ENCODE measurements at regions not wholly inside any gene's neighbourhood (a gene's known extent, or its start where the extent isn't known, plus 50 kb on each side); places are given as distances from the start of the nearest gene placed in this dataset.

DNA sequence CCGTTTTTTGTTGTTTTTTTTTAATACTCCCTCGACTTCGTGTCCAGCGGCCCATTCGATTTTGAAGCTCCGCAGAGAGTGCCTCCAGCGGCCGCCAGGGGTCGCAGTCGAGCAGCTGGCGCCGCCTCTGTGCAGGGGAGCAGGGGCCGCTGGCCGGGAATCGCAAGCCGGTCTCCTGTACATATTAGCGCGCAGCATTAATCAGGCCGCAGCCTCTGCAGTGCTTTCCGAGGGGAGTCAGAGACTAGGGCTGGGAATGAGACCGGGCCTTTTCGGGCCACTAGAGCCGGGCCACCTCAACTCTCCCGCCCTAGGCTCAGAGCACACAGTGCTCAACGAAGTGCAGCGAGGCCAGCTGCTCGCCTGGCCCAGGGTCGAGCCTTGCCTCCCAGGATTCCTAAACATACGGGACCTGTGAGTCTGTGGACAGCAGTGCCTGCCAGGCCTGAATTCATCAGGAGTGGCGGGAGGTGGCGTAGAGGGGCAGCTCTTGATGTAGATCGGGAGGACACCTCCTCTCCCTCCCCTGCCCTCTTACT lies 81.8 kb downstream of the EMP1 start (continued):
- TF ChIP-seq FOXS1 (CRISPR knock-in tag; IDR thresholded peaks at IDR 0.05): no peak

DNA sequence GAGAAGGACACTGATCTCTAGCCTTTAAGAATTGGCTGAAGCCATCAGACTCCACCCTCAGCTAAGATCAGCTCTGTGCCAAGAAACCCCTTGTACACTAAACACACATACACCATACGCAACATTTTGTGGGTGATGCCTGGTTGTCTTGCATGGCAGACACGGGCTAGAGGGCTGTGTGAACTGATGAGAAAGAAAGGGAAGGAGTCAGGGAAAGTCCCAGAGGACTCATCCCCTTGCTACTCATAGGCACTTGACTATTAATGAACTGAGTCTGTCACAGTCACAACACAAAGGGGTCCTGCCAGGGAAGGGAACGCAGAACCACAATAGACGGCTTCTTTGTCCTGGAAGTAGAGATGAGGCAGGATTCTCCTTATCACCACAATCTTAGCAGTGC lies 80.8 kb downstream of the EMP1 start:
- TF ChIP-seq ZFP36 (IDR thresholded peaks at IDR 0.05; ENCODE audit: borderline replicate concordance, partially characterized antibody) (no peak), POLR2AphosphoS2 (conservative IDR thresholded peaks at IDR 0.05; ENCODE audit: low read length) (no peak), ZNF302 (CRISPR knock-in tag; IDR thresholded peaks at IDR 0.05) (no peak), CHD4 (IDR thresholded peaks at IDR 0.05; ENCODE audit: borderline replicate concordance) (no peak), RFX5 (IDR thresholded peaks at IDR 0.05) (no peak), NFE2L2 (conservative IDR thresholded peaks at IDR 0.05; ENCODE audit: low read length) (no peak), FOSB (CRISPR knock-in tag; IDR thresholded peaks at IDR 0.05) (no peak), EHMT2 (IDR thresholded peaks at IDR 0.05; ENCODE audit: low read depth) (no peak), HOXB5 (CRISPR knock-in tag; IDR thresholded peaks at IDR 0.05) (no peak), POLR2A (IDR thresholded peaks at IDR 0.05; ENCODE audit: low read length) (no peak), NR3C1 (IDR thresholded peaks at IDR 0.05) (no peak), JUN (IDR thresholded peaks at IDR 0.05) (no peak)
- TF ChIP-seq, protein P1, sequence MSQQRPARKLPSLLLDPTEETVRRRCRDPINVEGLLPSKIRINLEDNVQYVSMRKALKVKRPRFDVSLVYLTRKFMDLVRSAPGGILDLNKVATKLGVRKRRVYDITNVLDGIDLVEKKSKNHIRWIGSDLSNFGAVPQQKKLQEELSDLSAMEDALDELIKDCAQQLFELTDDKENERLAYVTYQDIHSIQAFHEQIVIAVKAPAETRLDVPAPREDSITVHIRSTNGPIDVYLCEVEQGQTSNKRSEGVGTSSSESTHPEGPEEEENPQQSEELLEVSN (IDR thresholded peaks at IDR 0.05; ENCODE audit: borderline replicate concordance, low read depth): no peak
- TF ChIP-seq, protein P2, sequence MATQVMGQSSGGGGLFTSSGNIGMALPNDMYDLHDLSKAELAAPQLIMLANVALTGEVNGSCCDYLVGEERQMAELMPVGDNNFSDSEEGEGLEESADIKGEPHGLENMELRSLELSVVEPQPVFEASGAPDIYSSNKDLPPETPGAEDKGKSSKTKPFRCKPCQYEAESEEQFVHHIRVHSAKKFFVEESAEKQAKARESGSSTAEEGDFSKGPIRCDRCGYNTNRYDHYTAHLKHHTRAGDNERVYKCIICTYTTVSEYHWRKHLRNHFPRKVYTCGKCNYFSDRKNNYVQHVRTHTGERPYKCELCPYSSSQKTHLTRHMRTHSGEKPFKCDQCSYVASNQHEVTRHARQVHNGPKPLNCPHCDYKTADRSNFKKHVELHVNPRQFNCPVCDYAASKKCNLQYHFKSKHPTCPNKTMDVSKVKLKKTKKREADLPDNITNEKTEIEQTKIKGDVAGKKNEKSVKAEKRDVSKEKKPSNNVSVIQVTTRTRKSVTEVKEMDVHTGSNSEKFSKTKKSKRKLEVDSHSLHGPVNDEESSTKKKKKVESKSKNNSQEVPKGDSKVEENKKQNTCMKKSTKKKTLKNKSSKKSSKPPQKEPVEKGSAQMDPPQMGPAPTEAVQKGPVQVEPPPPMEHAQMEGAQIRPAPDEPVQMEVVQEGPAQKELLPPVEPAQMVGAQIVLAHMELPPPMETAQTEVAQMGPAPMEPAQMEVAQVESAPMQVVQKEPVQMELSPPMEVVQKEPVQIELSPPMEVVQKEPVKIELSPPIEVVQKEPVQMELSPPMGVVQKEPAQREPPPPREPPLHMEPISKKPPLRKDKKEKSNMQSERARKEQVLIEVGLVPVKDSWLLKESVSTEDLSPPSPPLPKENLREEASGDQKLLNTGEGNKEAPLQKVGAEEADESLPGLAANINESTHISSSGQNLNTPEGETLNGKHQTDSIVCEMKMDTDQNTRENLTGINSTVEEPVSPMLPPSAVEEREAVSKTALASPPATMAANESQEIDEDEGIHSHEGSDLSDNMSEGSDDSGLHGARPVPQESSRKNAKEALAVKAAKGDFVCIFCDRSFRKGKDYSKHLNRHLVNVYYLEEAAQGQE (IDR thresholded peaks at IDR 0.05): no peak
- no peak overlapping the region for H3K27ac ChIP-seq
- no peak for ATAC-seq
- H3K9me3 ChIP-seq: 0 out of 3 replicates have a peak, but pooled peaks cover 2% of the 10 kb centered on the region
- no peak overlapping the region for H3K4me2 ChIP-seq
- no peaks in the 10 kb centered on the region for H3K4me1 ChIP-seq
- DNase-seq (ENCODE audit: low read depth in 1 of 2, low spot score in 1 of 2): no peak
- no peak for FAIRE-seq
- no peak overlapping the region for H3K4me3 ChIP-seq
- ChIA-PET CTCF (interaction anchor here (0.5 to 2.9 kb wide), 2 partner anchors 422 to 890 kb away, joined by 5 to 16 read pairs; no protein-coding TSS in a partner anchor), POLR2A (no interaction called here)
- WGBS (ENCODE audit: missing lambda C conversion rate): 66% methylated on average over 4 of the region's 4 CpGs

DNA sequence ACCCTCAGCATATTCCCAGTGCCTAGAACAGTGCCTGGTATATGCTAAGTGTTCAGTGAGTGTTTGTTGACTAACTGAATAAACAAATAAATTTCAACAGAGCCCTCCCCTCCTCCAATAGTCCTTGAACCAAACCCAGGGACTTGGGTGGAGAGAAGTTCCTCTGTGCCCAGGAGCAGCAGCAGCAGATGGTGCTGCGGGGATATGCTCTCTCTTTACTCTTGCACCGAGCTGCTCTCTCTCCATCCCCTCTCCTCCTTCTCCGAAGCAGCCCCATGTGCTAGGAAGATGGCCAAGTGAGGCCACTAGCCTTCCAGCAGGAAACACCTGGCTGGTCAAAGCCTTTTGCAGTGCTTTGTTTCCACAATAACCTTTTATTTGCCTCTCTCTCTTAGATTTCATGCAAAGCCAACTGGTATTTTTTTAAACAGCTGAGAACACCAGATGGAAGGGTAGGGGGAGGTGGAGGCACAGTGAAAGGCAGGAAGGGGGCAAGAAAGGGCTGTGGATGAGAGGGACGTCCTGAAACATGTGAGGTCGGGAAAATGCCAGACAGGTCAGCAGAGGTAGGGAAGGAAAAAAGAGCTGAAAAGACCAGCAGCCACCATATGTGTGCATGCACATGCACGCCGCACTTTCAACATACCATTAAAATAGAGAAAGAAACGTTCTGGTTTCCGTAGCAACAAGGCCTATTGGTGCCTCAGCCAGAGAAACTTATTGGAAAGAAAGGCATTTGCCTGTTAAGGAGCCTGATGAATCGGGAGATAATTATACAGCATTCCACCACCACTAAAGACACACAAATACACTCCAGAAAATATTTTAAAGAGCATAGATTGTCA lies 78.9 kb downstream of the EMP1 start:
- ATAC-seq (no peak), DNase-seq (ENCODE audit: low read depth in 1 of 2, low spot score in 1 of 2) (no peak), FAIRE-seq (no peak)
- Histone ChIP-seq H3K4me3 (no peak overlapping the region), H3K4me1 (no peaks in the 10 kb centered on the region), H3K9me3 (0 out of 3 replicates have a peak, but pooled peaks cover 2% of the 10 kb centered on the region), H3K27ac (no peak overlapping the region), H3K4me2 (no peak overlapping the region)
- CTCF ChIA-PET: interaction anchor here (1.0 to 1.8 kb wide), 3 partner anchors 8 to 707 kb away, joined by 3 to 11 read pairs (median 5); no protein-coding TSS in a partner anchor
- no peak for TF ChIP-seq CHD2 (IDR thresholded peaks at IDR 0.05; ENCODE audit: low read length, partially characterized antibody)
- TF ChIP-seq HOXB5 (CRISPR knock-in tag; IDR thresholded peaks at IDR 0.05): no peak
- TF ChIP-seq HDAC2 (IDR thresholded peaks at IDR 0.05): no peak
- no peak for TF ChIP-seq NR3C1 (IDR thresholded peaks at IDR 0.05)
- TF ChIP-seq ZC3H11A (IDR thresholded peaks at IDR 0.05): no peak
- TF ChIP-seq RNF2 (IDR thresholded peaks at IDR 0.05; ENCODE audit: borderline replicate concordance, low read depth): no peak
- TF ChIP-seq RCOR1 (IDR thresholded peaks at IDR 0.05; ENCODE audit: low read depth, low read length): no peak
- no peak for TF ChIP-seq EP300 (IDR thresholded peaks at IDR 0.05)
- TF ChIP-seq, protein P3, sequence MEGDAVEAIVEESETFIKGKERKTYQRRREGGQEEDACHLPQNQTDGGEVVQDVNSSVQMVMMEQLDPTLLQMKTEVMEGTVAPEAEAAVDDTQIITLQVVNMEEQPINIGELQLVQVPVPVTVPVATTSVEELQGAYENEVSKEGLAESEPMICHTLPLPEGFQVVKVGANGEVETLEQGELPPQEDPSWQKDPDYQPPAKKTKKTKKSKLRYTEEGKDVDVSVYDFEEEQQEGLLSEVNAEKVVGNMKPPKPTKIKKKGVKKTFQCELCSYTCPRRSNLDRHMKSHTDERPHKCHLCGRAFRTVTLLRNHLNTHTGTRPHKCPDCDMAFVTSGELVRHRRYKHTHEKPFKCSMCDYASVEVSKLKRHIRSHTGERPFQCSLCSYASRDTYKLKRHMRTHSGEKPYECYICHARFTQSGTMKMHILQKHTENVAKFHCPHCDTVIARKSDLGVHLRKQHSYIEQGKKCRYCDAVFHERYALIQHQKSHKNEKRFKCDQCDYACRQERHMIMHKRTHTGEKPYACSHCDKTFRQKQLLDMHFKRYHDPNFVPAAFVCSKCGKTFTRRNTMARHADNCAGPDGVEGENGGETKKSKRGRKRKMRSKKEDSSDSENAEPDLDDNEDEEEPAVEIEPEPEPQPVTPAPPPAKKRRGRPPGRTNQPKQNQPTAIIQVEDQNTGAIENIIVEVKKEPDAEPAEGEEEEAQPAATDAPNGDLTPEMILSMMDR (IDR thresholded peaks at IDR 0.05): no peak
- TF ChIP-seq TFCP2L1 (CRISPR knock-in tag; IDR thresholded peaks at IDR 0.05): no peak
- TF ChIP-seq NFE2L2 (conservative IDR thresholded peaks at IDR 0.05; ENCODE audit: low read length): no peak
- WGBS (ENCODE audit: missing lambda C conversion rate): 46% methylated on average over 10 of the region's 10 CpGs
- POLR2A ChIA-PET: no interaction called here

All from A549 (cell line).